ENCODE measurements at regions not wholly inside any gene's neighbourhood (a gene's known extent, or its start where the extent isn't known, plus 50 kb on each side); places are given as distances from the start of the nearest gene placed in this dataset.

DNA sequence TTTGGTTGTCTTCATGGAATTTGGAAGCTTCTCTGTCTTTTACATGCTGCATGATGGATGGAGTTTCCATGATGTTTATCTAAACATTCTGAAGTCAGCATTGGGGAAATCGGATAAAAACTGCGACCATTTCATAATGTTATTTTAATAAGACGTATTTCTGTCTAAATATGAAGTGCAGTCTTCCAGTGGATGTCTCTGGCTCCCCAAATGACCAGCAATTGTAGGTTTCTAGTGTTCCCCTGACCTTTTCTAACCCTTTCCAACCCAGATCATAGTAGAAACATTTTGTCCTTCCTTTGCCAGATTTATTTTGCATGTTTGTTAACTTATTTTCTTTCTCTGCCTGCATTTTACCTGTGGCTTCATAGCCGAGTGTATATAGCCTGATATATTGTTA lies 559.3 kb downstream of the ADCYAP1 start:
- no peak for TF ChIP-seq EZH2phosphoT487 (IDR thresholded peaks at IDR 0.05; ENCODE audit: insufficient read depth, low read depth)
- no peak for TF ChIP-seq EZH2 (IDR thresholded peaks at IDR 0.05; ENCODE audit: insufficient read depth, poor library complexity, severe bottlenecking)
